Glutamatergic neuron (in vitro differentiated cells): ENCODE measurements at regions not wholly inside any gene's neighbourhood (a gene's known extent, or its start where the extent isn't known, plus 50 kb on each side); places are given as distances from the start of the nearest gene placed in this dataset.

Source experiments
- DNase-seq: peaks from one replicate; pipeline ENCODE4 v3.0.0; 2022
- H3K27ac Mint-ChIP-seq: one replicate; pipeline ENCODE4 v1.8.0; 2020; ENCODE audit warnings: mild to moderate bottlenecking, mixed read lengths, inconsistent platforms; ENCODE audit not compliant: unreplicated experiment
- H3K27me3 Mint-ChIP-seq: one replicate; pipeline ENCODE4 v1.8.0; 2020; ENCODE audit warnings: mild to moderate bottlenecking, moderate library complexity, mixed read lengths, inconsistent platforms; ENCODE audit not compliant: unreplicated experiment
- H3K36me3 Mint-ChIP-seq: one replicate; pipeline ENCODE4 v1.8.0; 2020; ENCODE audit warnings: mild to moderate bottlenecking, mixed read lengths, inconsistent platforms; ENCODE audit not compliant: unreplicated experiment
- H3K4me1 Mint-ChIP-seq: one replicate; pipeline ENCODE4 v1.8.0; 2020; ENCODE audit warnings: mild to moderate bottlenecking, low read depth, mixed read lengths, inconsistent platforms; ENCODE audit not compliant: unreplicated experiment
- H3K4me3 Mint-ChIP-seq: one replicate; pipeline ENCODE4 v1.8.0; 2020; ENCODE audit warnings: mild to moderate bottlenecking, mixed read lengths, inconsistent platforms; ENCODE audit not compliant: unreplicated experiment
- H3K9me3 Mint-ChIP-seq: one replicate; pipeline ENCODE4 v1.8.0; 2020; ENCODE audit warnings: mild to moderate bottlenecking, moderate library complexity, mixed read lengths, inconsistent platforms; ENCODE audit not compliant: unreplicated experiment
- CTCF ChIP-seq: fragments of 200-600 bp; sonication (generic); IDR thresholded peaks from one replicate; pipeline ENCODE4 v1.5.0; 2021; ENCODE audit not compliant: partially characterized antibody, unreplicated experiment

- H3K4me1 Mint-ChIP-seq, result no peaks in the 10 kb centered on the region
- H3K27me3 Mint-ChIP-seq, result peaks cover 2% of the 10 kb centered on the region
- DNase-seq, result no peak
- H3K36me3 Mint-ChIP-seq, result no peaks in the 10 kb centered on the region
- no peak for TF ChIP-seq CTCF
- H3K9me3 Mint-ChIP-seq, result no peaks in the 10 kb centered on the region
- no peak overlapping the region for H3K4me3 Mint-ChIP-seq
- no peak overlapping the region for H3K27ac Mint-ChIP-seq
These were observed 133.4 kb upstream of the ADO start for GRCh38 chr10:62671104-62671503.

- peaks cover 7% of the 10 kb centered on the region for H3K9me3 Mint-ChIP-seq
- no peak for TF ChIP-seq CTCF
- no peak overlapping the region for H3K4me3 Mint-ChIP-seq
- H3K36me3 Mint-ChIP-seq, result peaks cover 8% of the 10 kb centered on the region
- DNase-seq, result no peak
- no peak overlapping the region for H3K27ac Mint-ChIP-seq
- no peaks in the 10 kb centered on the region for H3K4me1 Mint-ChIP-seq
- peaks cover 2% of the 10 kb centered on the region for H3K27me3 Mint-ChIP-seq
These were observed 123.1 kb upstream of the ADO start for GRCh38 chr10:62681211-62681940.

GRCh38 chr10:62684911-62685310 is 119.6 kb upstream of the ADO start:
- Mint-ChIP-seq H3K9me3 (no peaks in the 10 kb centered on the region), H3K27ac (no peak overlapping the region), H3K4me3 (no peak overlapping the region), H3K4me1 (no peaks in the 10 kb centered on the region), H3K36me3 (no peaks in the 10 kb centered on the region), H3K27me3 (no peaks in the 10 kb centered on the region)
- no peak for TF ChIP-seq CTCF
- no peak for DNase-seq

- no peak for TF ChIP-seq CTCF
- Mint-ChIP-seq H3K27me3 (no peaks in the 10 kb centered on the region), H3K4me1 (no peaks in the 10 kb centered on the region), H3K36me3 (no peaks in the 10 kb centered on the region), H3K9me3 (no peaks in the 10 kb centered on the region), H3K27ac (no peak overlapping the region), H3K4me3 (no peak overlapping the region)
- no peak for DNase-seq
These were observed 117.2 kb upstream of the ADO start for GRCh38 chr10:62687230-62687748.

GRCh38 chr10:62688971-62689700 is 115.4 kb upstream of the ADO start:
- Mint-ChIP-seq H3K4me3 (no peak overlapping the region), H3K9me3 (no peaks in the 10 kb centered on the region), H3K27ac (no peak overlapping the region), H3K4me1 (no peaks in the 10 kb centered on the region), H3K27me3 (no peaks in the 10 kb centered on the region), H3K36me3 (no peaks in the 10 kb centered on the region)
- no peak for TF ChIP-seq CTCF
- DNase-seq, result no peak
